ENCODE measurements at regions not wholly inside any gene's neighbourhood (a gene's known extent, or its start where the extent isn't known, plus 50 kb on each side); places are given as distances from the start of the nearest gene placed in this dataset.

- no peak for TF ChIP-seq CTCF (conservative IDR thresholded peaks at IDR 0.05 in 1 of 2, IDR thresholded peaks at IDR 0.05 in 1 of 2; ENCODE audit: low read depth in 1 of 2, low read length in 2 of 2)
- TF ChIP-seq EZH2 (IDR thresholded peaks at IDR 0.05; ENCODE audit: low read length, missing control alignments) = no peak
Measured at GRCh38 chr2:209046163-209046562, 377.7 kb upstream of the MAP2 start.
